ENCODE measurements at regions not wholly inside any gene's neighbourhood (a gene's known extent, or its start where the extent isn't known, plus 50 kb on each side); places are given as distances from the start of the nearest gene placed in this dataset.
"Not testable (repeated sequence)": the region's sequence is repeated elsewhere in the genome, so short reads cannot be mapped to it uniquely, and the experiment has no call there.

GRCh38 chr13:85137516-85137915 is 661.7 kb downstream of the SLITRK6 start:
- TF ChIP-seq EZH2 (IDR thresholded peaks at IDR 0.05; ENCODE audit: borderline replicate concordance, low read depth, low read length, poor library complexity, severe bottlenecking), result no peak
- no peak for TF ChIP-seq CTCF (conservative IDR thresholded peaks at IDR 0.05; ENCODE audit: low read depth, low read length)
- ChIA-PET POLR2A (ENCODE audit: low non-redundant PET) (no interaction called here), CTCF (no interaction called here)
- no peak for DNase-seq (ENCODE audit: low spot score)
- Histone ChIP-seq H3K27me3 (replicated peaks; ENCODE audit: insufficient read depth, low read depth, low read length, poor library complexity) (no peaks in the 10 kb centered on the region), H3K4me3 (ENCODE audit: low read depth, low read length, poor library complexity, severe bottlenecking) (no peak overlapping the region), H3K27ac (ENCODE audit: low read depth, low read length, poor library complexity, severe bottlenecking) (no peak overlapping the region), H3K4me1 (ENCODE audit: insufficient read depth, low read length, poor library complexity, severe bottlenecking) (peaks cover 11% of the 10 kb centered on the region), H3K36me3 (ENCODE audit: insufficient read depth, low read length, poor library complexity, severe bottlenecking) (no peaks in the 10 kb centered on the region), H3K9me3 (ENCODE audit: low read depth, low read length, poor library complexity, severe bottlenecking) (no peaks in the 10 kb centered on the region)
- no TSS peak for BruUV-seq (replicated peaks)
- intact Hi-C loops (cut with micrococcal nuclease; ENCODE audit: unreplicated experiment), result no loop called here

GRCh38 chr13:85132986-85133385 is 666.2 kb downstream of the SLITRK6 start:
- intact Hi-C loops (cut with micrococcal nuclease; ENCODE audit: unreplicated experiment), result no loop called here
- Histone ChIP-seq H3K9me3 (ENCODE audit: low read depth, low read length, poor library complexity, severe bottlenecking) (no peaks in the 10 kb centered on the region), H3K4me3 (ENCODE audit: low read depth, low read length, poor library complexity, severe bottlenecking) (no peak overlapping the region), H3K27me3 (replicated peaks; ENCODE audit: insufficient read depth, low read depth, low read length, poor library complexity) (no peaks in the 10 kb centered on the region), H3K36me3 (ENCODE audit: insufficient read depth, low read length, poor library complexity, severe bottlenecking) (no peaks in the 10 kb centered on the region), H3K4me1 (ENCODE audit: insufficient read depth, low read length, poor library complexity, severe bottlenecking) (no peaks in the 10 kb centered on the region), H3K27ac (ENCODE audit: low read depth, low read length, poor library complexity, severe bottlenecking) (no peak overlapping the region)
- TF ChIP-seq CTCF (conservative IDR thresholded peaks at IDR 0.05; ENCODE audit: low read depth, low read length) (no peak), EZH2 (IDR thresholded peaks at IDR 0.05; ENCODE audit: borderline replicate concordance, low read depth, low read length, poor library complexity, severe bottlenecking) (no peak)
- BruUV-seq (replicated peaks), result no TSS peak
- CTCF ChIA-PET, result no interaction called here
- POLR2A ChIA-PET (ENCODE audit: low non-redundant PET), result no interaction called here
- no peak for DNase-seq (ENCODE audit: low spot score)

GRCh38 chr13:85123501-85123900 is 675.7 kb downstream of the SLITRK6 start:
- DNase-seq (ENCODE audit: low spot score); intact Hi-C loops (cut with micrococcal nuclease; ENCODE audit: unreplicated experiment): not testable (repeated sequence)

GRCh38 chr13:85108356-85108755 is 690.9 kb downstream of the SLITRK6 start:
- Histone ChIP-seq H3K4me1 (ENCODE audit: insufficient read depth, low read length, poor library complexity, severe bottlenecking) (no peaks in the 10 kb centered on the region), H3K36me3 (ENCODE audit: insufficient read depth, low read length, poor library complexity, severe bottlenecking) (no peaks in the 10 kb centered on the region), H3K4me3 (ENCODE audit: low read depth, low read length, poor library complexity, severe bottlenecking) (no peak overlapping the region), H3K27ac (ENCODE audit: low read depth, low read length, poor library complexity, severe bottlenecking) (no peak overlapping the region), H3K27me3 (replicated peaks; ENCODE audit: insufficient read depth, low read depth, low read length, poor library complexity) (no peaks in the 10 kb centered on the region), H3K9me3 (ENCODE audit: low read depth, low read length, poor library complexity, severe bottlenecking) (no peaks in the 10 kb centered on the region)
- ChIA-PET CTCF (no interaction called here), POLR2A (ENCODE audit: low non-redundant PET) (no interaction called here)
- TF ChIP-seq CTCF (conservative IDR thresholded peaks at IDR 0.05; ENCODE audit: low read depth, low read length), result no peak
- no peak for TF ChIP-seq EZH2 (IDR thresholded peaks at IDR 0.05; ENCODE audit: borderline replicate concordance, low read depth, low read length, poor library complexity, severe bottlenecking)
- DNase-seq (ENCODE audit: low spot score), result no peak
- intact Hi-C loops (cut with micrococcal nuclease; ENCODE audit: unreplicated experiment), result no loop called here
- BruUV-seq (replicated peaks), result no TSS peak

More at GRCh38 chr13:85123501-85123900, 675.7 kb downstream of the SLITRK6 start:
- H3K9me3 ChIP-seq (ENCODE audit: low read depth, low read length, poor library complexity, severe bottlenecking); H3K27me3 ChIP-seq (replicated peaks; ENCODE audit: insufficient read depth, low read depth, low read length, poor library complexity); H3K27ac ChIP-seq (ENCODE audit: low read depth, low read length, poor library complexity, severe bottlenecking); BruUV-seq (replicated peaks); CTCF ChIA-PET; H3K4me1 ChIP-seq (ENCODE audit: insufficient read depth, low read length, poor library complexity, severe bottlenecking); POLR2A ChIA-PET (ENCODE audit: low non-redundant PET); H3K36me3 ChIP-seq (ENCODE audit: insufficient read depth, low read length, poor library complexity, severe bottlenecking); H3K4me3 ChIP-seq (ENCODE audit: low read depth, low read length, poor library complexity, severe bottlenecking): not testable (repeated sequence)
